Ishikawa (cell line): ENCODE measurements at regions not wholly inside any gene's neighbourhood (a gene's known extent, or its start where the extent isn't known, plus 50 kb on each side); places are given as distances from the start of the nearest gene placed in this dataset.

Experiments used
- CEBPB ChIP-seq: IDR thresholded peaks from 2 replicates; pipeline ENCODE4 v1.6.1; 2012
- CREB1 ChIP-seq: IDR thresholded peaks from 2 replicates; pipeline ENCODE4 v1.6.1; 2012; ENCODE audit warnings: low read depth
- EGR1 ChIP-seq: IDR thresholded peaks from 2 replicates; pipeline ENCODE4 v1.6.1; 2012
- EP300 ChIP-seq: IDR thresholded peaks from 2 replicates; pipeline ENCODE4 v1.6.1; 2012; ENCODE audit warnings: borderline replicate concordance
- MAX ChIP-seq: IDR thresholded peaks from 2 replicates; pipeline ENCODE4 v1.6.1; 2012
- NFIC ChIP-seq: IDR thresholded peaks from 2 replicates; pipeline ENCODE4 v1.6.1; 2012
- RAD21 ChIP-seq: IDR thresholded peaks from 2 replicates; pipeline ENCODE4 v1.6.1; 2012; ENCODE audit warnings: low read depth
- TAF1 ChIP-seq: IDR thresholded peaks from 2 replicates; pipeline ENCODE4 v1.6.1; 2012; ENCODE audit warnings: low read depth, mild to moderate bottlenecking
- TCF12 ChIP-seq: IDR thresholded peaks from 2 replicates; pipeline ENCODE4 v1.6.1; 2012; ENCODE audit warnings: low read depth
- TEAD4 ChIP-seq: IDR thresholded peaks from 2 replicates; pipeline ENCODE4 v1.6.1; 2012
- YY1 ChIP-seq: IDR thresholded peaks from 2 replicates; pipeline ENCODE4 v1.6.1; 2012; ENCODE audit warnings: low read depth
- ZBTB7A ChIP-seq: IDR thresholded peaks from 2 replicates; pipeline ENCODE4 v1.6.1; 2012; ENCODE audit warnings: low read depth
- TF ChIP-seq, protein P1 (sequence below): IDR thresholded peaks from 2 replicates; pipeline ENCODE4 v1.6.1; 2012; ENCODE audit warnings: low read depth, mild to moderate bottlenecking
- TF ChIP-seq, protein P2 (sequence below): IDR thresholded peaks from 2 replicates; pipeline ENCODE4 v1.6.1; 2012

DNA sequence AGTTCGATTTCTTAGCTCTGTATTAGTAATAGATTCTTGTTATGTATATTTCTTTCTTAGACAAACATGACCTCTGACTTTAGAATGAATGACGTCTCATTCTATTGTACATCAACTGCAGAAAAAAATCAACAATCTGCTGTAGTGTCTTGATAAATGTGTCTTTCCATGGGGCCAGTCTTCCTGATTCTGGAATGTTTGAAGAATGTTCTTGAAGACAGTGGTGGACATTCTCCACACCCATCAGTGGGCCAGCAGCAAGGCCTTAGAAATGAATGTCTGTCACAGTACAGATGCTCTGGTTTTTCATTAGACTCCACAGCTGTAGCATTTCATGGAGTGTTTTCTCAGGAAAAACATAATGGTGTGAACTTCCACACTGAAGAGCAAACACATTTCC, 63.2 kb upstream of the FAM47B start:
- TF ChIP-seq TAF1 (no peak), TCF12 (no peak), EP300 (no peak), RAD21 (no peak), CEBPB (no peak), TEAD4 (no peak), MAX (no peak), ZBTB7A (no peak), YY1 (no peak), EGR1 (no peak), CREB1 (no peak), NFIC (no peak)
- TF ChIP-seq, protein P1, sequence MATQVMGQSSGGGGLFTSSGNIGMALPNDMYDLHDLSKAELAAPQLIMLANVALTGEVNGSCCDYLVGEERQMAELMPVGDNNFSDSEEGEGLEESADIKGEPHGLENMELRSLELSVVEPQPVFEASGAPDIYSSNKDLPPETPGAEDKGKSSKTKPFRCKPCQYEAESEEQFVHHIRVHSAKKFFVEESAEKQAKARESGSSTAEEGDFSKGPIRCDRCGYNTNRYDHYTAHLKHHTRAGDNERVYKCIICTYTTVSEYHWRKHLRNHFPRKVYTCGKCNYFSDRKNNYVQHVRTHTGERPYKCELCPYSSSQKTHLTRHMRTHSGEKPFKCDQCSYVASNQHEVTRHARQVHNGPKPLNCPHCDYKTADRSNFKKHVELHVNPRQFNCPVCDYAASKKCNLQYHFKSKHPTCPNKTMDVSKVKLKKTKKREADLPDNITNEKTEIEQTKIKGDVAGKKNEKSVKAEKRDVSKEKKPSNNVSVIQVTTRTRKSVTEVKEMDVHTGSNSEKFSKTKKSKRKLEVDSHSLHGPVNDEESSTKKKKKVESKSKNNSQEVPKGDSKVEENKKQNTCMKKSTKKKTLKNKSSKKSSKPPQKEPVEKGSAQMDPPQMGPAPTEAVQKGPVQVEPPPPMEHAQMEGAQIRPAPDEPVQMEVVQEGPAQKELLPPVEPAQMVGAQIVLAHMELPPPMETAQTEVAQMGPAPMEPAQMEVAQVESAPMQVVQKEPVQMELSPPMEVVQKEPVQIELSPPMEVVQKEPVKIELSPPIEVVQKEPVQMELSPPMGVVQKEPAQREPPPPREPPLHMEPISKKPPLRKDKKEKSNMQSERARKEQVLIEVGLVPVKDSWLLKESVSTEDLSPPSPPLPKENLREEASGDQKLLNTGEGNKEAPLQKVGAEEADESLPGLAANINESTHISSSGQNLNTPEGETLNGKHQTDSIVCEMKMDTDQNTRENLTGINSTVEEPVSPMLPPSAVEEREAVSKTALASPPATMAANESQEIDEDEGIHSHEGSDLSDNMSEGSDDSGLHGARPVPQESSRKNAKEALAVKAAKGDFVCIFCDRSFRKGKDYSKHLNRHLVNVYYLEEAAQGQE = no peak
- TF ChIP-seq, protein P2, sequence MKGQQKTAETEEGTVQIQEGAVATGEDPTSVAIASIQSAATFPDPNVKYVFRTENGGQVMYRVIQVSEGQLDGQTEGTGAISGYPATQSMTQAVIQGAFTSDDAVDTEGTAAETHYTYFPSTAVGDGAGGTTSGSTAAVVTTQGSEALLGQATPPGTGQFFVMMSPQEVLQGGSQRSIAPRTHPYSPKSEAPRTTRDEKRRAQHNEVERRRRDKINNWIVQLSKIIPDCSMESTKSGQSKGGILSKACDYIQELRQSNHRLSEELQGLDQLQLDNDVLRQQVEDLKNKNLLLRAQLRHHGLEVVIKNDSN = no peak
